HL-60 (cell line): ENCODE measurements at regions not wholly inside any gene's neighbourhood (a gene's known extent, or its start where the extent isn't known, plus 50 kb on each side); places are given as distances from the start of the nearest gene placed in this dataset.

Experiments
- DNase-seq, 2 experiments: peaks; one replicate each; pipeline ENCODE4 v3.0.0-alpha.2; 2010 to 2020; ENCODE audit warnings: low read depth in 1 of 2, low spot score in 1 of 2
- H3K27ac ChIP-seq: fragments of 250-450 bp; sonication (Bioruptor Pico); replicated peaks from 2 replicates; pipeline ENCODE4 v1.5.1; 2020; ENCODE audit warnings: mild to moderate bottlenecking, moderate library complexity
- H3K27me3 ChIP-seq: fragments of 250-450 bp; sonication (Bioruptor Pico); 2 replicates; pipeline ENCODE4 v1.5.1; 2021; ENCODE audit warnings: mild to moderate bottlenecking, moderate library complexity; ENCODE audit not compliant: insufficient read depth, poor library complexity, severe bottlenecking
- H3K4me3 ChIP-seq: replicated peaks from 2 replicates; pipeline ENCODE4 v1.5.1; 2011; ENCODE audit warnings: mild to moderate bottlenecking, control low read depth, low read length; ENCODE audit not compliant: insufficient read depth
- CTCF ChIP-seq: IDR thresholded peaks from one replicate; pipeline ENCODE4 v1.5.1; 2011; ENCODE audit warnings: low read length, control low read depth, inconsistent platforms; ENCODE audit not compliant: insufficient read depth
- GABPA ChIP-seq: IDR thresholded peaks from 2 replicates; pipeline ENCODE4 v1.6.1; 2012; ENCODE audit warnings: low read depth
- POLR2AphosphoS5 ChIP-seq: IDR thresholded peaks from 2 replicates; pipeline ENCODE4 v1.6.1; 2012; ENCODE audit warnings: low read depth
- REST ChIP-seq: IDR thresholded peaks from 2 replicates; pipeline ENCODE4 v1.6.1; 2012; ENCODE audit warnings: low read depth; ENCODE audit not compliant: insufficient replicate concordance
- SPI1 ChIP-seq: IDR thresholded peaks from 2 replicates; pipeline ENCODE4 v1.6.1; 2012; ENCODE audit warnings: low read depth, mild to moderate bottlenecking, borderline replicate concordance

GRCh38 chr15:38662805-38663204 lies 98.2 kb upstream of the RASGRP1 start:
- DNase-seq: no peak
- H3K27ac ChIP-seq: no peak overlapping the region
- H3K4me3 ChIP-seq: no peak overlapping the region
- no peak for TF ChIP-seq SPI1
- TF ChIP-seq CTCF: no peak
- TF ChIP-seq REST: no peak
- TF ChIP-seq POLR2AphosphoS5: no peak
- no peak for TF ChIP-seq GABPA
- H3K27me3 ChIP-seq: peaks cover 5% of the 10 kb centered on the region

GRCh38 chr15:38665586-38666305 lies 101.1 kb upstream of the RASGRP1 start:
- Histone ChIP-seq H3K27me3 (peaks cover 5% of the 10 kb centered on the region), H3K27ac (no peak overlapping the region), H3K4me3 (no peak overlapping the region)
- no peak for TF ChIP-seq POLR2AphosphoS5
- TF ChIP-seq SPI1: no peak
- TF ChIP-seq CTCF: no peak
- no peak for TF ChIP-seq REST
- no peak for TF ChIP-seq GABPA
- no peak for DNase-seq

GRCh38 chr15:38666865-38667510 lies 102.4 kb upstream of the RASGRP1 start:
- Histone ChIP-seq H3K27ac (no peak overlapping the region), H3K27me3 (peaks cover 5% of the 10 kb centered on the region), H3K4me3 (no peak overlapping the region)
- TF ChIP-seq GABPA: no peak
- TF ChIP-seq CTCF: no peak
- TF ChIP-seq POLR2AphosphoS5: no peak
- TF ChIP-seq REST: no peak
- TF ChIP-seq SPI1: no peak
- DNase-seq: no peak
